ENCODE measurements at regions not wholly inside any gene's neighbourhood (a gene's known extent, or its start where the extent isn't known, plus 50 kb on each side); places are given as distances from the start of the nearest gene placed in this dataset.

DNA sequence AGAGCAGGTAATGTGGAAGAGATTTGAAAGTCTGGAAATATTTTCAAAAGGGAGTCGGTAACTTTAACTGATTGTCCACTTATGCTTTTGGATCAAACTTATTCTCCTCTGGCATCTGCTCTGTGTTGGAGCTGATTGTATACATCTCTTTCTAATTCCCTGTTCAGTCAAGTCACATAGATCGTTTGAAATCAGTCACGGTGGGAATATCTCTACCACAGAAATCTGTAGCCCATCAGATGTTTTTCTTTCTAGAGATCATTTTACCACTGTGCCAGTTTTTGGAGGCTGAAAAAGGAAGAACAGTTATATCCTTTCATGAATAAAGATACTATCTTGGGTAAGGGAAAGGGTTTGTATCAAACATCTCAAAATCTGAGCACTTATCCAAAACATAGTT lies 1853.3 kb downstream of the EFNA5 start:
- TF ChIP-seq POLR2A (IDR thresholded peaks at IDR 0.05) (no peak), CTCF (IDR thresholded peaks at IDR 0.05) (no peak), POLR2AphosphoS5 (IDR thresholded peaks at IDR 0.05) (no peak), EP300 (IDR thresholded peaks at IDR 0.05) (no peak)

Measured in sigmoid colon (tissue), 4 donors.